ENCODE measurements at regions not wholly inside any gene's neighbourhood (a gene's known extent, or its start where the extent isn't known, plus 50 kb on each side); places are given as distances from the start of the nearest gene placed in this dataset.
"Not testable (repeated sequence)": the region's sequence is repeated elsewhere in the genome, so short reads cannot be mapped to it uniquely, and the experiment has no call there.

DNA sequence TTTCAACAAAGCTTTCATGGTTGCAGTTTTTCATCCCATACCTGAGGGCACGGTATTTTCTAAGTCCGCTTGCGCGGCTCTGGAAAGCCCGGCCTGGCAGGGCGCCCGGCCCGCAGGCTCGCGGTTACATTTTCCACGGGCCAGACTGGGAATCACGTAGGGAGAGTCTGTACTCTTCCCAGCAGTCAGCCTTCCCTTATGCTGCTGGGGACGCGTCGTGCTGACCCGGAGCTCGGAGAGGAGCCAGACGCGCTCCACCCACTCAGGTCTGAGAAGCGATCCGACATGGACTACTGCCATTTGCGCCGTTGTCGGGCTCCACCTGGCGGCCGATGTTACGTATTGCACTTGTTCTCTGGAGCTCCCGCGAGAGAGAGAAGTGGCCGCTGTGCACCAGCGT lies 435.9 kb downstream of the SPATA31A1 start:
- Histone ChIP-seq H3K4me3 (peak overlapping the region; percentile 54), H3K27ac (replicated peaks) (peak overlapping the region; percentile 59)
- H3K27me3 ChIP-seq (ENCODE audit: low read depth); intact Hi-C loops (cut with micrococcal nuclease); H3K36me3 ChIP-seq; H3K4me1 ChIP-seq; H3K9me3 ChIP-seq (replicated peaks): not testable (repeated sequence)
- TF ChIP-seq, protein P1, sequence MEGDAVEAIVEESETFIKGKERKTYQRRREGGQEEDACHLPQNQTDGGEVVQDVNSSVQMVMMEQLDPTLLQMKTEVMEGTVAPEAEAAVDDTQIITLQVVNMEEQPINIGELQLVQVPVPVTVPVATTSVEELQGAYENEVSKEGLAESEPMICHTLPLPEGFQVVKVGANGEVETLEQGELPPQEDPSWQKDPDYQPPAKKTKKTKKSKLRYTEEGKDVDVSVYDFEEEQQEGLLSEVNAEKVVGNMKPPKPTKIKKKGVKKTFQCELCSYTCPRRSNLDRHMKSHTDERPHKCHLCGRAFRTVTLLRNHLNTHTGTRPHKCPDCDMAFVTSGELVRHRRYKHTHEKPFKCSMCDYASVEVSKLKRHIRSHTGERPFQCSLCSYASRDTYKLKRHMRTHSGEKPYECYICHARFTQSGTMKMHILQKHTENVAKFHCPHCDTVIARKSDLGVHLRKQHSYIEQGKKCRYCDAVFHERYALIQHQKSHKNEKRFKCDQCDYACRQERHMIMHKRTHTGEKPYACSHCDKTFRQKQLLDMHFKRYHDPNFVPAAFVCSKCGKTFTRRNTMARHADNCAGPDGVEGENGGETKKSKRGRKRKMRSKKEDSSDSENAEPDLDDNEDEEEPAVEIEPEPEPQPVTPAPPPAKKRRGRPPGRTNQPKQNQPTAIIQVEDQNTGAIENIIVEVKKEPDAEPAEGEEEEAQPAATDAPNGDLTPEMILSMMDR (IDR thresholded peaks at IDR 0.05; ENCODE audit: borderline replicate concordance), result peak; percentile 23
- DNase-seq, result peak; percentile 48

DNA sequence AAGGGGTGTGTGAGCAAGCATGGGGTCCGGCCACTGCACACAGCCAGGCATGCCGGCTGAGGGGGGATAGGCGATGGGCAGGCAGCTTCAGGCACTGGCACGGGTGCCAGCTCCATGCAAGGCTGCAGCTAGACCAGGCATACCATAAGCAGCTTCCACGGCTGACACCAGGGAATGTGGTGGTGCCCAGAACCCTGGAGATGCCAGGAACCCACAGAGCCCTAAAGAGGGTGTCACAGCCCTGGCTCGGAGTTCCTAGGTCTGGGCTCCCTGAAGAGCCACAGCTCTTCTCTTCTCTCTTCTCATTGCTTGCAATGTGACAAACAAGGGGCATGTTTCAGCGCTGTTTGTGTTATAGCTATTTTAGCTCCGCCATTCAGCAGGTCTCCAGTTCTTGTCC lies 442.5 kb downstream of the SPATA31A1 start:
- H3K4me1 ChIP-seq; H3K9me3 ChIP-seq (replicated peaks); H3K27me3 ChIP-seq (ENCODE audit: low read depth); DNase-seq; H3K36me3 ChIP-seq; H3K27ac ChIP-seq (replicated peaks); intact Hi-C loops (cut with micrococcal nuclease); H3K4me3 ChIP-seq: not testable (repeated sequence)

DNA sequence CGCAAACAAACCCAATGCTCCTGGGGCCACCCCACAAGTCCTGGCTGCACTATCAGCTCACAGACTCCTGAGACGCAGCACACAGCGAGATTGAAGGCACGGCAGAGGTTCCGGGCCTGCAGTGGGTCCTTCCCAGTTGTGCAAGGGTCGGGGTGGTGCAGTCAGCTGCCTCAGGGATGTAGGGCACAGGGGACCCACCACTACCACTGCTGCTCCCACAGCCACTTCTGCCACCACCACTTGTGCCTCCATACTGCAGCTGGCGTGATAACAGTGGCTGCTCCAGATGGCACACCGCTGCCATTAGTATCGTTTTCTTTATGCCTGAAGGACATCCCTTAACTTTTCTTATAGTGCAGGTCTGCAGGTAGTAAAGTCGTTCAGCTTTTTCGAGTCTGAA lies 443.8 kb downstream of the SPATA31A1 start:
- intact Hi-C loops (cut with micrococcal nuclease); H3K27ac ChIP-seq (replicated peaks); H3K4me3 ChIP-seq; H3K9me3 ChIP-seq (replicated peaks); H3K36me3 ChIP-seq; DNase-seq; H3K27me3 ChIP-seq (ENCODE audit: low read depth); H3K4me1 ChIP-seq: not testable (repeated sequence)

DNA sequence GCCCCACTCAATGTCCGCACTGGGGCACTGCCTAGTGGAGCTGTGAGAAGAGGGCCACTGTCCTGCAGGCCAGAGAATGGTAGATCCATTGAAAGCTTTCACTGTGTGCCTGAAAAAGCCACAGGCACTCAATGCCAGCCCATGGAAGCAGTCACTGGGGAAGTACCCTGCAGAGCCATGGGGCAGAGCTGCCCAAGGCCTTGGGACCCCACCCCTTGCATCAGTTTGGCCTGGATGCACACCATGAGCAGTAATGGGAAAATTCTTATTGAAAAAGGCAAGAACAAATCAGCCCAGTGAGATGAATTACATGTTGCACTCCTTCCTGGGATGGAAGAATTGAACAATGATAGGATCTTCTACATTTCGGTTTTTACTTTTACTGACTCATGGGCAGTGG lies 447.1 kb downstream of the SPATA31A1 start:
- H3K36me3 ChIP-seq; H3K4me3 ChIP-seq; H3K4me1 ChIP-seq; H3K9me3 ChIP-seq (replicated peaks); intact Hi-C loops (cut with micrococcal nuclease); H3K27me3 ChIP-seq (ENCODE audit: low read depth); DNase-seq; H3K27ac ChIP-seq (replicated peaks): not testable (repeated sequence)

DNA sequence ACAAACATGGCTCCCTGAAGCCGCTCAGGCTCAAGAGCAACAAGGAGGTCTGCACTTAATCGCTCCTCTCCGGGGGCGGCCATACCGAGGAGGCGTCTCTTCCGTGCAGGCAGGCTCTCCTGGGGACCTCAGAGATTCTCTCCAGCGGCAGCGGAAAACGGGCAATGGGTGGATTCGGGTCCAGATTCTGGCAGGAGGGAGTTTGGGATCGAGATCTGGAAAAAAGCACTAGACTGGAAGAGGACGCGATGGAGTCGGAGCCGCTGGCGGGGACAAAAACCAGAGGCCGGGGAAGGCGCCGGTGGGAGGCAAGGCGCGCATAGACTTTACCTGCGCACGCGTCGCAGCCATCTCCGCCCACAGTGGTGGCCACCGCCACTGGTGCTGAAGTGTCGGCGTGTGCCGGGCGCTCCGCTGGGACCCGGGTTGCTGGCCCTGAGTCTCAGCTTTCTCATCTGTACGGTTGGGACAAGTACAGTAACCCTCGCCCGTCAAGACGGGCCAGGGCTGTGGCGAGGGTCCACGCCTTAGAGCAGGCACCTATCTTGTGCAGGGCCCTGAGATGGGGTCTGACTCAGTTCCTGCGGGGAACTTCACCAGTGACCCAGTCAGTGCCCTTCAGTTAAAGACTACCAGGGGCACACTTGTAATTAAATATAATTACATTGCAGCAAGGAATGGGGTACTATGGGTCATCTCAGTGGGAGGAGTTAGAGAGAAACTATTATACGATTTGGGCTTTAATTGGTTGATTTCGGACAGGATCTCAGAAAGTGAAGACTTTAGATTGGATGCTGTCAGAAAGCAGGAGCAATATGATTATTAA lies 454.1 kb downstream of the SPATA31A1 start:
- peak; percentile 58 for DNase-seq
- peak overlapping the region; percentile 74 for H3K4me3 ChIP-seq
- H3K27me3 ChIP-seq (ENCODE audit: low read depth); H3K9me3 ChIP-seq (replicated peaks); H3K36me3 ChIP-seq; intact Hi-C loops (cut with micrococcal nuclease): not testable (repeated sequence)
- H3K27ac ChIP-seq (replicated peaks), result peak overlapping the region; percentile 95
- peaks cover 11% of the 10 kb centered on the region for H3K4me1 ChIP-seq

DNA sequence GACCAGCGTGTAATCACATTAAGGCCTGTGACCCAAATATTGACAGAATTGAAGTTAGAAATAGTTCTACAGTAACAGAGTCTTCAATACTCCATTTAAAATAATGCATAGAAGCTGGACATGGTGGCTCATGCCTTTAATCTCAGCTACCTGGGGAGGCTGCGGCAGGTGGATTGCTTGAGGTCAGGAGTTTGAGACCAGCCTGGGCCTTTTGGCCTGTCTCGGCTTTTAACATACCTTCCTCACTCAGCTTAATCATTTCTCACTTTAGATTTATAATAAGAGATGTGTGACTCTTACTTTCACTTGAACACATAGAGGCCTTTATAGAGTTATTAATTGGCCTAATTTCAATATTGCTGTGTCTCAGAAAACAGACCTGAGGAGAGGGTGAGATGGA lies 454.9 kb downstream of the SPATA31A1 start:
- intact Hi-C loops (cut with micrococcal nuclease); H3K9me3 ChIP-seq (replicated peaks); H3K27me3 ChIP-seq (ENCODE audit: low read depth); H3K36me3 ChIP-seq; H3K27ac ChIP-seq (replicated peaks): not testable (repeated sequence)
- peaks cover 11% of the 10 kb centered on the region for H3K4me1 ChIP-seq
- DNase-seq, result peak; percentile 9
- peak overlapping the region; percentile 74 for H3K4me3 ChIP-seq

DNA sequence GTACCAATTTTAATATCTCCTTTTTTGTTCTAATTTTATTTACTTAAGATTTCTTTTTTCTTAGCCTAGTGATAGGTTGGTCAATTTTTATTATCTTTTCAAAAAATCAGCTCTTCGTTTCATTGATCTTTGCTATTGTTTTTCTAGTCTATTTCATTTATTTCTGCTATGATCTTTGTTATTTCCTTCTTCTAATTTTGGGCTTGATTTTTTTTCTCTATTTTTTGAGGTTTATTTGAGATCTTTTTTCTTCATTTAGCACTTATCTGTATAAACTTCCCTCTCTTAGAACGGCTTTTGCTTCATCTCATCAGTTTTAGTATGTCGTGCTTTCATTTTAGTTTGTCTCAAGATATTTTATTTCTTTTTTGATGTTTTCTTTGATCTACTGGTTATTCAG lies 456.1 kb downstream of the SPATA31A1 start:
- H3K27ac ChIP-seq (replicated peaks); H3K36me3 ChIP-seq; H3K4me3 ChIP-seq; H3K27me3 ChIP-seq (ENCODE audit: low read depth); DNase-seq; H3K9me3 ChIP-seq (replicated peaks); intact Hi-C loops (cut with micrococcal nuclease): not testable (repeated sequence)
- H3K4me1 ChIP-seq, result peaks cover 14% of the 10 kb centered on the region

DNA sequence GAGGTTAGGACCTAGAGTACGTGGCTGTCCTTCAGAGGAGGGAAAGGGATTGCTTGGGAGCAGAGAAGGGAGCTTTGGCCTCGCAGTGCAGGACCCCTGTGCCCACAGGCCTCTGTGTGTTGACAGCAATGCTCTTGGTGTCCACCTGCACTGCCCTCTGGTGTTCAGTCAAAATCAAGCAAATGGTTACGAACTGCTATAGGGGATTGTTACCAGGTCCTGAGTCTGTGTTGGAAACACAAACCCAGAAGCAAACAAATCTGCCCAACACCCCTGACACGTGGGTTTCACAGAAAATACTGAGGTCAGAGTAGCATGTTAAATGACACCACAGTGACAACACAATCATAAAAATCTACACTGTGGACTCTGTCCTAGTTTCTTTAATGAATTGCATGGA lies 473.0 kb downstream of the SPATA31A1 start:
- H3K27me3 ChIP-seq (ENCODE audit: low read depth); intact Hi-C loops (cut with micrococcal nuclease): not testable (repeated sequence)
- TF ChIP-seq, protein P1 (IDR thresholded peaks at IDR 0.05; ENCODE audit: borderline replicate concordance), result peak; percentile 28

More for the DNA sequence above, 473.0 kb downstream of the SPATA31A1 start:
- H3K27ac ChIP-seq (replicated peaks); H3K36me3 ChIP-seq; DNase-seq; H3K9me3 ChIP-seq (replicated peaks); H3K4me1 ChIP-seq; H3K4me3 ChIP-seq: not testable (repeated sequence)
